PC-9 (cell line): ENCODE measurements at regions not wholly inside any gene's neighbourhood (a gene's known extent, or its start where the extent isn't known, plus 50 kb on each side); places are given as distances from the start of the nearest gene placed in this dataset.

Experiments
- EZH2 ChIP-seq: fragments of 200-600 bp; sonication (generic); IDR thresholded peaks from 2 replicates; pipeline ENCODE4 v1.8.0; 2017; ENCODE audit warnings: antibody characterized with exemption, low read depth
- TF ChIP-seq, protein P1 (sequence below): fragments of 200-600 bp; sonication (generic); conservative IDR thresholded peaks from 2 replicates; pipeline ENCODE4 v1.6.1; 2017; ENCODE audit warnings: mixed run types, antibody characterized with exemption, mild to moderate bottlenecking, moderate library complexity

- TF ChIP-seq, protein P1, sequence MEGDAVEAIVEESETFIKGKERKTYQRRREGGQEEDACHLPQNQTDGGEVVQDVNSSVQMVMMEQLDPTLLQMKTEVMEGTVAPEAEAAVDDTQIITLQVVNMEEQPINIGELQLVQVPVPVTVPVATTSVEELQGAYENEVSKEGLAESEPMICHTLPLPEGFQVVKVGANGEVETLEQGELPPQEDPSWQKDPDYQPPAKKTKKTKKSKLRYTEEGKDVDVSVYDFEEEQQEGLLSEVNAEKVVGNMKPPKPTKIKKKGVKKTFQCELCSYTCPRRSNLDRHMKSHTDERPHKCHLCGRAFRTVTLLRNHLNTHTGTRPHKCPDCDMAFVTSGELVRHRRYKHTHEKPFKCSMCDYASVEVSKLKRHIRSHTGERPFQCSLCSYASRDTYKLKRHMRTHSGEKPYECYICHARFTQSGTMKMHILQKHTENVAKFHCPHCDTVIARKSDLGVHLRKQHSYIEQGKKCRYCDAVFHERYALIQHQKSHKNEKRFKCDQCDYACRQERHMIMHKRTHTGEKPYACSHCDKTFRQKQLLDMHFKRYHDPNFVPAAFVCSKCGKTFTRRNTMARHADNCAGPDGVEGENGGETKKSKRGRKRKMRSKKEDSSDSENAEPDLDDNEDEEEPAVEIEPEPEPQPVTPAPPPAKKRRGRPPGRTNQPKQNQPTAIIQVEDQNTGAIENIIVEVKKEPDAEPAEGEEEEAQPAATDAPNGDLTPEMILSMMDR: no peak
- TF ChIP-seq EZH2: no peak
Observed at GRCh38 chr1:191702124-191702523, 456.1 kb upstream of the RGS18 start.
